ENCODE measurements at regions not wholly inside any gene's neighbourhood (a gene's known extent, or its start where the extent isn't known, plus 50 kb on each side); places are given as distances from the start of the nearest gene placed in this dataset.

DNA sequence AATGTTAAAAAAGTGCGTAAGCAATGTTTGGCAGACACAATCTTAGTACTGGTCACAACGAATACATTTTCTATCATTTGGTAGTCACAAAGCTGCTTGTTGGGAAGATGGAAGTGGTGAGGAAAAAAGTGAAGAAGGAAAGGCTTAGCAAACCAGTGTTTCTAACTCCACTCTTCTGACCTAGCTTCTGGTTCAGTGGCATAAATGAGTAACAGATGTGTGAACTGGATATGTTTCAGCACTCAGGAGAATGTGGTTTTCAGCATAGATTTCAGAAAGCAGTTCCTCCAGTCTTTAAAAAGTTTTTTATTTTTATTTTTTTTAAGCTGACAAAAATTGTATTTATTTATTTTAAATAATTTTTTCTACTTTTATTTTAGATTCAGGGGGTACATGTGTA lies 357.1 kb downstream of the CPS1 start:
- TF ChIP-seq, protein P1, sequence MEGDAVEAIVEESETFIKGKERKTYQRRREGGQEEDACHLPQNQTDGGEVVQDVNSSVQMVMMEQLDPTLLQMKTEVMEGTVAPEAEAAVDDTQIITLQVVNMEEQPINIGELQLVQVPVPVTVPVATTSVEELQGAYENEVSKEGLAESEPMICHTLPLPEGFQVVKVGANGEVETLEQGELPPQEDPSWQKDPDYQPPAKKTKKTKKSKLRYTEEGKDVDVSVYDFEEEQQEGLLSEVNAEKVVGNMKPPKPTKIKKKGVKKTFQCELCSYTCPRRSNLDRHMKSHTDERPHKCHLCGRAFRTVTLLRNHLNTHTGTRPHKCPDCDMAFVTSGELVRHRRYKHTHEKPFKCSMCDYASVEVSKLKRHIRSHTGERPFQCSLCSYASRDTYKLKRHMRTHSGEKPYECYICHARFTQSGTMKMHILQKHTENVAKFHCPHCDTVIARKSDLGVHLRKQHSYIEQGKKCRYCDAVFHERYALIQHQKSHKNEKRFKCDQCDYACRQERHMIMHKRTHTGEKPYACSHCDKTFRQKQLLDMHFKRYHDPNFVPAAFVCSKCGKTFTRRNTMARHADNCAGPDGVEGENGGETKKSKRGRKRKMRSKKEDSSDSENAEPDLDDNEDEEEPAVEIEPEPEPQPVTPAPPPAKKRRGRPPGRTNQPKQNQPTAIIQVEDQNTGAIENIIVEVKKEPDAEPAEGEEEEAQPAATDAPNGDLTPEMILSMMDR (IDR thresholded peaks at IDR 0.05; ENCODE audit: partially characterized antibody, unreplicated experiment) = no peak
- Mint-ChIP-seq H3K4me1 (ENCODE audit: low read depth, unreplicated experiment) (no peaks in the 10 kb centered on the region), H3K27ac (ENCODE audit: unreplicated experiment) (no peak overlapping the region), H3K27me3 (ENCODE audit: unreplicated experiment) (no peaks in the 10 kb centered on the region), H3K36me3 (ENCODE audit: unreplicated experiment) (no peaks in the 10 kb centered on the region), H3K9me3 (ENCODE audit: unreplicated experiment) (no peaks in the 10 kb centered on the region), H3K4me3 (ENCODE audit: unreplicated experiment) (no peak overlapping the region)
- no peak for DNase-seq

DNA sequence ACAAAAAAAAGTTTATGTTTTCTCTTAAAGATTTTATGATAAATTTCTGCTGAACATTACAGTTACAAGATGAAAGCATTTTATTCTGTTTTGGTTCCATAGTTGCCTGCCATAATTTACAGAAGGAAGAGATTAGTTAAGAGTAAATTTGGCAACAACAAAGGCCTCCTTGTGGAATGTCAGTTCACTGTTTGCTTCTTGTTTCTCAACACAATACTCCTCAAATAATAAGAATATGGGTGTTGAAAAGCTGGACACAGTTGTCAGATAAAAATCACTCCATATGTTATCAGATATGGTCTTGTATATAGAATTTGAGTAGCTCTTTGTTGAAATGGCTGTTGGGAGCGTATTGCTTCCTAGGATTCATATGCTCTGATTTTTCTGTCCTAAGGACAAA lies 359.5 kb downstream of the CPS1 start:
- Mint-ChIP-seq H3K36me3 (ENCODE audit: unreplicated experiment) (no peaks in the 10 kb centered on the region), H3K9me3 (ENCODE audit: unreplicated experiment) (no peaks in the 10 kb centered on the region), H3K4me3 (ENCODE audit: unreplicated experiment) (no peak overlapping the region), H3K27me3 (ENCODE audit: unreplicated experiment) (no peaks in the 10 kb centered on the region), H3K4me1 (ENCODE audit: low read depth, unreplicated experiment) (no peaks in the 10 kb centered on the region), H3K27ac (ENCODE audit: unreplicated experiment) (no peak overlapping the region)
- DNase-seq = no peak
- TF ChIP-seq, protein P1 (IDR thresholded peaks at IDR 0.05; ENCODE audit: partially characterized antibody, unreplicated experiment) = no peak

DNA sequence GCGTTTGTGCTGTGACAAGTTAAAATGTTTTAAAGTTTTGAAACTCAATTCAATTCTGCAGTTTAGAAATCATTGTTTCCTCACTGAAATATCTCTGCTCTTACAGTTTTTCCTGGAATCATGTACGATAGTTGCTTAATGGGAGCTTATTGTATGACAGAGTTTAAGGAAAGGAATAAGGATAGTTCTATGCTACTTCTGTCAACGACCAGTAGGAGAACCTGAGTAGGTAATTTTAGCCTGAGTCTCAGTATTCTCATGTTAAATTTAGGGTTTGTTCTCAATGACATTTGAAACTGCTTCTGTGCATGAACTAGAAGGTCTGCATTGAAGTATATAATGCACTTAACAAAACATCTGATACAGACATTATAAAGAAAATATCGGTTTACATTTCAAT lies 361.1 kb downstream of the CPS1 start:
- no peaks in the 10 kb centered on the region for H3K4me1 Mint-ChIP-seq (ENCODE audit: low read depth, unreplicated experiment)
- TF ChIP-seq, protein P1 (IDR thresholded peaks at IDR 0.05; ENCODE audit: partially characterized antibody, unreplicated experiment) = no peak
- no peak overlapping the region for H3K27ac Mint-ChIP-seq (ENCODE audit: unreplicated experiment)
- no peaks in the 10 kb centered on the region for H3K9me3 Mint-ChIP-seq (ENCODE audit: unreplicated experiment)
- peaks cover 5% of the 10 kb centered on the region for H3K36me3 Mint-ChIP-seq (ENCODE audit: unreplicated experiment)
- DNase-seq = no peak
- H3K4me3 Mint-ChIP-seq (ENCODE audit: unreplicated experiment) = no peak overlapping the region
- H3K27me3 Mint-ChIP-seq (ENCODE audit: unreplicated experiment) = no peaks in the 10 kb centered on the region

DNA sequence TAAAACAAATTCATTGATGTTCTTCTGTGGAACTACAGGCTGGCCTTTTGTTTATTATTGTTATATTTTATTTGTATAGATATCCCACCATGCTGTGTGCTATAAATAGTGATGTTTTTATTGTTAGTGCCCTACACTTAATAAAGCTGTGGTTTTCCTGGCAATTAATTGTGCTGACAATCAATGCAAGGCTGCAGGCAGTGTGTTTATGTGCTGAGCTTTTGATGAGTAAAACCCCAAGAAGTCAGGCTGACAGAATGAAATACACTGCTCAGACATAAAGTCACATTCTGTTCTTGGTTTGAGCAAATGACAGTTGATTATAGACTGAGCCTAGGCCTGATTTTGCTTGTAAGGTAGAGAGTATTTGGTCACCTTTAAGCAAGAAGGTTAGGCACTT lies 362.7 kb downstream of the CPS1 start:
- Mint-ChIP-seq H3K27ac (ENCODE audit: unreplicated experiment) (no peak overlapping the region), H3K4me1 (ENCODE audit: low read depth, unreplicated experiment) (no peaks in the 10 kb centered on the region), H3K27me3 (ENCODE audit: unreplicated experiment) (no peaks in the 10 kb centered on the region), H3K9me3 (ENCODE audit: unreplicated experiment) (no peaks in the 10 kb centered on the region), H3K4me3 (ENCODE audit: unreplicated experiment) (no peak overlapping the region), H3K36me3 (ENCODE audit: unreplicated experiment) (peaks cover 5% of the 10 kb centered on the region)
- DNase-seq = no peak
- TF ChIP-seq, protein P1 (IDR thresholded peaks at IDR 0.05; ENCODE audit: partially characterized antibody, unreplicated experiment) = no peak

DNA sequence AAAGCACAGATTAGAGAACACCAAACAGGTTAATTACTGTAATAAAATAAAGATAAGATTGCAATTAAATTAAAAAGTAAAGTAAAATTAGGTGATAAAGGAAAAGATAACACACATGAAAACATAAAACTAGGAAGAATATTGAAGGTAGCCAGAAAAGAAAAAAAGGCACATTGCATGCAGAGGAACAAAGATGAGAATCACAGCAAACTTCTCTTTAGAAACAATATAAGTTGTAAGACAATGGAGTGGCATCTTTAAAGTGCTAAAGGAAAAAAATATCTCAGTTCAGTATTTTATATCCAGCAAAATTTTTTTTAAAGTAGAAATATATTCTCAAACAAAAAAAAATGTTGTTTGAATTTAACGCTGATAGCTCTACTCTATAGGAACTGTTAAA lies 366.0 kb downstream of the CPS1 start:
- Mint-ChIP-seq H3K4me3 (ENCODE audit: unreplicated experiment) (no peak overlapping the region), H3K27ac (ENCODE audit: unreplicated experiment) (no peak overlapping the region), H3K9me3 (ENCODE audit: unreplicated experiment) (no peaks in the 10 kb centered on the region), H3K36me3 (ENCODE audit: unreplicated experiment) (peaks cover 5% of the 10 kb centered on the region), H3K27me3 (ENCODE audit: unreplicated experiment) (no peaks in the 10 kb centered on the region), H3K4me1 (ENCODE audit: low read depth, unreplicated experiment) (no peaks in the 10 kb centered on the region)
- DNase-seq = no peak
- TF ChIP-seq, protein P1 (IDR thresholded peaks at IDR 0.05; ENCODE audit: partially characterized antibody, unreplicated experiment) = no peak

All from glutamatergic neuron (in vitro differentiated cells).